Ishikawa (cell line): ENCODE measurements at regions not wholly inside any gene's neighbourhood (a gene's known extent, or its start where the extent isn't known, plus 50 kb on each side); places are given as distances from the start of the nearest gene placed in this dataset.

Experiments used
- CEBPB ChIP-seq: IDR thresholded peaks from 2 replicates; pipeline ENCODE4 v1.6.1; 2012
- CREB1 ChIP-seq: IDR thresholded peaks from 2 replicates; pipeline ENCODE4 v1.6.1; 2012; ENCODE audit warnings: low read depth
- EGR1 ChIP-seq: IDR thresholded peaks from 2 replicates; pipeline ENCODE4 v1.6.1; 2012
- EP300 ChIP-seq: IDR thresholded peaks from 2 replicates; pipeline ENCODE4 v1.6.1; 2012; ENCODE audit warnings: borderline replicate concordance
- FOXM1 ChIP-seq: IDR thresholded peaks from 2 replicates; pipeline ENCODE4 v1.6.1; 2012; ENCODE audit warnings: low read depth, borderline replicate concordance
- MAX ChIP-seq: IDR thresholded peaks from 2 replicates; pipeline ENCODE4 v1.6.1; 2012
- NFIC ChIP-seq: IDR thresholded peaks from 2 replicates; pipeline ENCODE4 v1.6.1; 2012
- RAD21 ChIP-seq: IDR thresholded peaks from 2 replicates; pipeline ENCODE4 v1.6.1; 2012; ENCODE audit warnings: low read depth
- TAF1 ChIP-seq: IDR thresholded peaks from 2 replicates; pipeline ENCODE4 v1.6.1; 2012; ENCODE audit warnings: low read depth, mild to moderate bottlenecking
- TCF12 ChIP-seq: IDR thresholded peaks from 2 replicates; pipeline ENCODE4 v1.6.1; 2012; ENCODE audit warnings: low read depth
- TEAD4 ChIP-seq: IDR thresholded peaks from 2 replicates; pipeline ENCODE4 v1.6.1; 2012
- YY1 ChIP-seq: IDR thresholded peaks from 2 replicates; pipeline ENCODE4 v1.6.1; 2012; ENCODE audit warnings: low read depth
- ZBTB7A ChIP-seq: IDR thresholded peaks from 2 replicates; pipeline ENCODE4 v1.6.1; 2012; ENCODE audit warnings: low read depth
- TF ChIP-seq, protein P1 (sequence below): IDR thresholded peaks from 2 replicates; pipeline ENCODE4 v1.6.1; 2012; ENCODE audit warnings: low read depth, mild to moderate bottlenecking
- TF ChIP-seq, protein P2 (sequence below): IDR thresholded peaks from 2 replicates; pipeline ENCODE4 v1.6.1; 2012

DNA sequence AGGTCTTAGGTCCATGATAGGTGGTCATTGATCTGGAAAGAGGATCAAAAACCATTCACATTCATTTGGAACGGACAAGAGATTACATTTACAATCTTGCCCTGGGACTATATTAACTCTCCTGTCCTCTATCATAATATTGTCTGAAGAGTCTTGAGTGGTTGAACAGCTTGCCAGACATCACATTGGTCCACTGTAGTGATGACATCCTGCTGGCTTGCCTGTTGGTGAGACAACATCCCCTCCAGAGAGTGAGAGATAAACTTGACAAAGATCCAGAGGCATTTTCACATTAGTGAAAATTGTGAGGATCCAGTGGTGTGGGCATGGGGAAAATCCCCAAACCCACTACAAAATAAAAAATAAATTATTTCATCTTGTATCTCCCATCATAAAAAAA, 155.7 kb upstream of the LEF1 start:
- no peak for TF ChIP-seq ZBTB7A
- TF ChIP-seq RAD21: no peak
- no peak for TF ChIP-seq FOXM1
- TF ChIP-seq, protein P1, sequence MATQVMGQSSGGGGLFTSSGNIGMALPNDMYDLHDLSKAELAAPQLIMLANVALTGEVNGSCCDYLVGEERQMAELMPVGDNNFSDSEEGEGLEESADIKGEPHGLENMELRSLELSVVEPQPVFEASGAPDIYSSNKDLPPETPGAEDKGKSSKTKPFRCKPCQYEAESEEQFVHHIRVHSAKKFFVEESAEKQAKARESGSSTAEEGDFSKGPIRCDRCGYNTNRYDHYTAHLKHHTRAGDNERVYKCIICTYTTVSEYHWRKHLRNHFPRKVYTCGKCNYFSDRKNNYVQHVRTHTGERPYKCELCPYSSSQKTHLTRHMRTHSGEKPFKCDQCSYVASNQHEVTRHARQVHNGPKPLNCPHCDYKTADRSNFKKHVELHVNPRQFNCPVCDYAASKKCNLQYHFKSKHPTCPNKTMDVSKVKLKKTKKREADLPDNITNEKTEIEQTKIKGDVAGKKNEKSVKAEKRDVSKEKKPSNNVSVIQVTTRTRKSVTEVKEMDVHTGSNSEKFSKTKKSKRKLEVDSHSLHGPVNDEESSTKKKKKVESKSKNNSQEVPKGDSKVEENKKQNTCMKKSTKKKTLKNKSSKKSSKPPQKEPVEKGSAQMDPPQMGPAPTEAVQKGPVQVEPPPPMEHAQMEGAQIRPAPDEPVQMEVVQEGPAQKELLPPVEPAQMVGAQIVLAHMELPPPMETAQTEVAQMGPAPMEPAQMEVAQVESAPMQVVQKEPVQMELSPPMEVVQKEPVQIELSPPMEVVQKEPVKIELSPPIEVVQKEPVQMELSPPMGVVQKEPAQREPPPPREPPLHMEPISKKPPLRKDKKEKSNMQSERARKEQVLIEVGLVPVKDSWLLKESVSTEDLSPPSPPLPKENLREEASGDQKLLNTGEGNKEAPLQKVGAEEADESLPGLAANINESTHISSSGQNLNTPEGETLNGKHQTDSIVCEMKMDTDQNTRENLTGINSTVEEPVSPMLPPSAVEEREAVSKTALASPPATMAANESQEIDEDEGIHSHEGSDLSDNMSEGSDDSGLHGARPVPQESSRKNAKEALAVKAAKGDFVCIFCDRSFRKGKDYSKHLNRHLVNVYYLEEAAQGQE: no peak
- no peak for TF ChIP-seq EGR1
- no peak for TF ChIP-seq CEBPB
- no peak for TF ChIP-seq CREB1

DNA sequence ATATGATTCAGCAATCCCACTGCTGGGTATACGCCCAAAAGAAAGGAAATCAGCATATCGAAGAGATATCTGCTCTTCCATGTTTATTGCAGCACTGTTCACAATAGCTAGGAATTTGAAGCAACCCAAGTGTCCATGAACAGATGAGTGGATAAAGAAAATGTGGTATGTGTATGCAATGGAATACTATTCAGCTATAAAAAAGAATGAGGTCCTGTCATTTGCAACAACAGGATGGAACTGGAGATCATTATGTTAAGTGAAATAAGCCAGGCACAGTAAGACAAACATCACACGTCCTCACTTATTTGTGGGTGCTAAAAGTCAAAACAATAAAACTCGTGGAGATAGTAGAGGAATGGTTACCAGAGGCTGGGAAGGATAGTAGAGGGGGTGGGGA, 153.8 kb upstream of the LEF1 start:
- TF ChIP-seq, protein P2, sequence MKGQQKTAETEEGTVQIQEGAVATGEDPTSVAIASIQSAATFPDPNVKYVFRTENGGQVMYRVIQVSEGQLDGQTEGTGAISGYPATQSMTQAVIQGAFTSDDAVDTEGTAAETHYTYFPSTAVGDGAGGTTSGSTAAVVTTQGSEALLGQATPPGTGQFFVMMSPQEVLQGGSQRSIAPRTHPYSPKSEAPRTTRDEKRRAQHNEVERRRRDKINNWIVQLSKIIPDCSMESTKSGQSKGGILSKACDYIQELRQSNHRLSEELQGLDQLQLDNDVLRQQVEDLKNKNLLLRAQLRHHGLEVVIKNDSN: no peak
- no peak for TF ChIP-seq ZBTB7A
- no peak for TF ChIP-seq FOXM1
- no peak for TF ChIP-seq EGR1
- no peak for TF ChIP-seq RAD21
- no peak for TF ChIP-seq CEBPB
- no peak for TF ChIP-seq YY1

DNA sequence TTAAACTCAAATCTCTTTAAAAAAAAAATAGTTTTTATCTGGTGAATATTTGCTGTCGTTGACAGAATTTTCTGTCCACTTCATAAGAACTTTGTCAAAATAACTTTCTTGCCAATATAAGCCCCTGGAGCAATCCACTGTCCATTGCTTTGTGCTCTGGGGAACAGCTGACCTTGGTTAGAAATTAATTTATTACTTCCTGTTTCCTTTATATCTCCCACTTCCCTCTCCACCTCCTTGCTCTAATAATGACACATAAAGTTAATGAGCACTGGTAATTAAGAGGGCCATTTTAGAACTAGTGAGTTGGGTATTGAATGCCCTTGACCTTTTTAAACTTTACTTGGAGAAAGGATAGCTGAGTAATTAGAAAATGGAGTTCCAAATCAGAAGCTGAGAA, 151.3 kb upstream of the LEF1 start:
- TF ChIP-seq MAX: no peak
- TF ChIP-seq RAD21: no peak
- no peak for TF ChIP-seq YY1
- no peak for TF ChIP-seq TAF1
- TF ChIP-seq, protein P2: no peak
- no peak for TF ChIP-seq NFIC
- no peak for TF ChIP-seq CEBPB
- no peak for TF ChIP-seq FOXM1
- TF ChIP-seq CREB1: no peak
- TF ChIP-seq EGR1: no peak
- no peak for TF ChIP-seq EP300
- no peak for TF ChIP-seq TEAD4
- no peak for TF ChIP-seq ZBTB7A
- TF ChIP-seq, protein P1: no peak

GRCh38 chr4:108317377-108317776, 148.6 kb upstream of the LEF1 start:
- no peak for TF ChIP-seq EP300
- TF ChIP-seq FOXM1: no peak
- no peak for TF ChIP-seq MAX
- no peak for TF ChIP-seq ZBTB7A
- TF ChIP-seq TCF12: no peak
- TF ChIP-seq RAD21: no peak
- TF ChIP-seq EGR1: no peak
- TF ChIP-seq, protein P1: no peak
- no peak for TF ChIP-seq CEBPB
- TF ChIP-seq CREB1: no peak
- TF ChIP-seq NFIC: no peak
- no peak for TF ChIP-seq TEAD4
- TF ChIP-seq, protein P2: no peak
- no peak for TF ChIP-seq TAF1

DNA sequence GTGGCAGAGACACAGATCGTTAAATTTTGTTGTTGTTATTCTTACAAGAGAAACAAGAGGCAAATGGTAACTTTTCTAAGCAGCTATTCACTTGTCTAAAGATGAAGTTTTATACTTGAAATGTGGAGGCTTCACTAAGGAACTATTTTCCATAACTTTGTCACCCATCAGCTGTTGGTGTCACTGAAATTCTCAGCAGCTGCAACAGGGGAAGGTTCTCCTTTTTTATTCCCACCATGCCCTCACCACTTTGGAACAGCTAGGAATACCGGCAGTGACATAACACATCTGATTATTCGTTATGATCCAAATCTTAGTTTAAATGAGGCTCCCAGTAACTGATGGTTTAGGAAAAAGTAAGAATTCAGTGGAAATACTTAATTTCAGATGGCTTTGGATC, 147.0 kb upstream of the LEF1 start:
- TF ChIP-seq RAD21 (no peak), FOXM1 (no peak), MAX (no peak), CREB1 (no peak), YY1 (no peak), TCF12 (no peak), NFIC (no peak), TEAD4 (no peak), CEBPB (no peak), EP300 (no peak)
- TF ChIP-seq, protein P2: no peak
- TF ChIP-seq, protein P1: no peak
